NCI-H2081 treated with DMSO at 0.1 percent for 48 hours (cell line): ENCODE measurements at regions not wholly inside any gene's neighbourhood (a gene's known extent, or its start where the extent isn't known, plus 50 kb on each side); places are given as distances from the start of the nearest gene placed in this dataset.
"Not testable (repeated sequence)": the region's sequence is repeated elsewhere in the genome, so short reads cannot be mapped to it uniquely, and the experiment has no call there.

ENCODE experiments used
- DNase-seq: peaks from one replicate; lab custom pipeline; 2025; lab: John Stamatoyannopoulos, UW

DNA sequence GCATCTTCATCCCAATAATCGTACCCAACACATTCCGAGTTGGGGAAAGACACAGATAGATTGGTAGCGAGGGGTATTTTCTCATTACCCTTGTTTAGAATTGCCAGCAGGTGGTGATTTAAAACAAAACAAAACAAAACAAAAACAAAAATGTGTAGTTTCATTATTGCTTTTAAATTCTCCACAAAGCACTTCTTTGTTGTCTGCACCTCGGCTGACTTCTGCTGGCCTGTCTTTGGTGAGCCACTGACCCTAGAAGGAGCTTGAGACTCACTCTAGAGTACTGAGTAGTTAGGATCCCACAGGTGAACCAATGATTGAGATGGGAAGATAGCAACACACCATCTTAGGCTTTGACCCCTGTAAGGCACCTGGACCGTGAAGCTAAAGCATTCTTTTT, 105.4 kb upstream of the BET1 start:
- no peak for DNase-seq

DNA sequence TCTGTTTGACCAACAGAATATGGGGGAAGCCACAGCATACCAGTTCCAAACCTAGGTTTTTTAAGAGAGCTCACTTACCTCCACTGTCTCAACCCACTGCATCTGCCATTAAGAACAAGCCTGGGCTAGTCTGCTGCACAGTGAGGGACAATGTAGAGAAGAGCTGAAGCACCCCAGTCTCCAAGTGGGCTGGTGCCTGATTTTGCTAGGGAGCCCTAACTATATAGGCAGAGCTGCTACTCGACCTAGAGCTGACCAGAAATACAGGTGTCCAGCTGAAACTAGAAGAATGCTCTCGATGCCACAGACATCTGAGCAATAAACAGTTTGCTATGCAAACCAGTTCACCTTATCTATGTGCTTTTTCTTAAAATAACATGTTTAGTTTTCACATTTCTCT, 106.9 kb upstream of the BET1 start:
- no peak for DNase-seq

DNA sequence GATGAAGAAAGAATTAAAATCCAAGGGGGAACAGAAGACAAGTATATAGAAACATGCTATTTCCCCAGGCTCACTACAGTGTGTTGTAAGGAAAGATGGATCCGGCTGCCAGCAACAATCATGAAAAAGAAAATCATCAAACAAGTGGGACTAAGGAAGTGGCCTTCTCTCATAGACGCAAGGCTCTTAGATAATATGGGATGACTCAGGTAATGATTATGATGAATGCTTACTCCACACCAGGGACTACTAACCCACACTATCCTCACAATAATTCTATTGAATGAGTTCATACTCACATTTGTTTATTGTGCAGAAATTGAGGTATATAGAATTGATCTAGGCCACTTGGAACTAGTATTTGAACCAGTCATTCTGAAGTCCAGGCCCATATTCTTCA, 111.2 kb upstream of the BET1 start:
- no peak for DNase-seq

DNA sequence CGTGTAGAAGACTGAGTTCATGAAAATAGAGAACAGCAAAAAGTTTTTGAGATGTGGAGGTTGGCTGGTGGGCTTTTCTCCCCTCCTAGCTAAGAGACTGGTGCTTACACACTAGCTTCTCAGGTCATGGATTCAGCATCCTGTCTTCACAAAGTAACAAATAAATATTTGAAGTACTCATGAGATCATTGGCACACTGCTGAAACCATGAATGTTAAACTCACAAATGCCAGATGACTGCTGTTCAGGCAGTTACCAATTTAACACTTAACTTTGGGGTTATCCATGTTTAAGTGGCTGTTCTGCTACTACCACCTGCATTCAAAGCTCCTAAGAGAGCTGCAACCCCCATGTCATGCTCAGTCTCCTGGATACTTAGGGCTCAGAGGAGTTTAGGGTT, 119.0 kb upstream of the BET1 start:
- no peak for DNase-seq

DNA sequence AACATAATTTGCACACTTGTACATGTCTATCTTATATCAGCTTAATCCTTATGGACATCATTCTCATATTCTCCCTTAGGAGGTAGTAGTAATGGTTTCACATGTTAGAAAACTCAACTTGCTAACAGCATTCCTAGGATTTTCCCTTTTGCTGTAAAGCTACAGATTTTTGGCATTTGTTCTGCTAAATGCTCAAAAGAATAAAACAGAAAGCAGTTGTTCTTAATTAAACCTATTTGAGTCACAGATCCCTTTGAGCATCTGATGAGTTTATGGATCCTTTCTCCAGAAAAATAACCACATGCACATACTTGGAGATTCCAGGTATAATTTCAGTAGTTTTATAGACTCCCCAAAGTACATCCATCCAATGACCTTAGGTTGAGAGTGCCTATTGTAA, 122.9 kb upstream of the BET1 start:
- no peak for DNase-seq

DNA sequence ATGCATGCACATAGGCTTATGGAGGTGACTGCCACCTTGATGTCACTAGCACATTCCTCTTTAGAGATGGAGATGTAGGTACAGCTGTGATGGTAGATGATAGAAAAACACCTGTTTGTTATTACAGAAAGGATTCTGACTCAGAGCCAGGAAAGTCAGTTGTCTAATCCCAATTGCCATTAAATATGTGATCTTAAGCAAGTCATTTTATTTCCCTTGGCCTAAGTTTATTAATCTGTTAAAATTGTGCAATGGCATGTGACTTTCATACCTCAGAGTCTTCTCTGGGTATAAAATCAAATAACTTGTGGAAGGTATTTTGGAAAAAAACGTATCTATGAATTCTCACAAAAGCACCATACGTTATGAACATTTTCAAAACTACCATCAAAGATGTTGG, 123.9 kb upstream of the BET1 start:
- no peak for DNase-seq

DNA sequence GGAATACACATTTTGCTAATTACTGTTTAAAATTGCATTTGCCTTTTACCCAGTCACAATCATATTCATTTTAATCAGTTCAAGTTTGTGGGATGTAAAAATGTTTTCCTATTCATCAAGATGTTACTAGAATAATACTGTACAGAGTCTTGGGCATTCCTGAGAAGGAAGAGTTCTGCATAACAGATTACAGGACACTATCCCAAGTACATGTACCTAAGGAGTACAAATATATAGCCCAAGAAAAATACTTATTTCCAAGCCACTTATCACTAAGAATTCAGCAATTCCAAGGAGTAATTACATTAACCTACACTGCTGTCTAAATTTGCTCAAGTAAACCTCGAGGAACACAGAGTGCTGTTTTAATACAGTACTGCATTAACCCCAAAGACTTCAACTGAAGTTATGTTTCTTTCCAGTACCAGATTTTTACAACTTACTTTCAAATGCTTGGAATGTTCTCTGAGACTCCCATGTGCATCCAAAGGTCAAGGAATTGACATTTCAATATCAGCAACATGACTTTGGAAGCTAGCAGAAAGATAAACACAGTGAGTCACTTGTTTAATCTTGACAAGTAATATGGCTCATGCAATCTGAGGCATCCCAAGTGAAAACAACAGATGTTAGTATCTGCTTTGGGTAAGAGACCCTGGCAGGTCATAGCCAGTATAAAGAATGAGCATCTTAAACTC, 125.4 kb upstream of the BET1 start:
- no peak for DNase-seq

DNA sequence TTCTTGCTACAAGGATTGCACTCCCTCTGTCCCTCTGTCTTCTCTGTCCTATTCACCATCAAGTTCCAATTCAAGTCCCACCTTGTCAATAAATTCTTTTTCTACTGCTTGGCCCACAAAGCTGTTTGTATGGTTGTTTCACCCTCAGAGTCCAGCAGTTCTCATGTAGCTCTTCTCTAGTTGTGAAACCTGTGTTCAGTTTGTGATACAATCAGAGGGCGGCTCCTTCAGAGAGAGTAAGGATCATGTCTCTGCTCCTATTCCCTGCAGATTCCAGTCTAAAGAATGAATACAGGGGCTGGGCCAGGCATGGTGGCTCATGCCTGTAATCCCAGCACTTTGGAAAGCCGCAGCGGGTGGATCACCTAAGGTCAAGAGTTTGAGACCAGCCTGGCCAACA, 126.6 kb upstream of the BET1 start:
- DNase-seq: no peak

DNA sequence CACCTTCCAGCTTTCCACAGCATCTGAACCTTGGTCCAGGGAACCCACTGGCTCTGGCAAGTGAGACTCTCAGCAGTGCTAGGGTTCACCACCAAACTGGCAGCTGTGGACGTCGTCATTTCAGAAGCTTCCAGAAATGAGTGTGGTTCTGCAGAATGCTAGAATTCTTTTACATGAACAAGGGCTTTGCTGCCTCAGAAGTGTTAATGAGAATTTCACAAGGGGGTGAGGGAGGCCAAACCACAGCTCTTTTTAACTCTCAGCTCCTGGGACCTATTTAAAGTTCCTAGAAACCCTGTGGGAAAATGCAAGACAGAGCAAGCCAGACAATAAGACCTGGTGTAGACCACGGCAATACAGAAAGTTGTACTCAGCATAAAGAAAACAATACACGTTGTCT, 129.3 kb upstream of the BET1 start:
- DNase-seq: no peak

DNA sequence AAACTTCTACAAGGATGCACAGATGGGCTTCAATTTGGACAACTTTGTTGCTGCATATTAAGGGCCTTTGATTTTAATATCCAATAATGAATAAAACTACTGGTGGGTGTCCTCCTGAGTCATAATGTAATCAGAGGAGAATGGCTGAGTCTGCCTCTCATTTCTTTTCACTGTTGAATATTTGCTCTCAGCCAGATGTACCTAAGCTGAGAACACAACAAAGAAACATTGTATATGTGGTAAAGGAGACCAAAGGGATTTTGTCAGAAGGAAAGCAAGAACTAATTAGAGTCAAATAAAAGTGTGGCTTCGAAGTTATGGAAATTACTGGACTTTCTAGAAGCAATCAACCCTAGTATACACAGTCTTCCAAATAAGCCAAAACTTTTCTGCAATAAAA, 131.0 kb upstream of the BET1 start:
- no peak for DNase-seq

DNA sequence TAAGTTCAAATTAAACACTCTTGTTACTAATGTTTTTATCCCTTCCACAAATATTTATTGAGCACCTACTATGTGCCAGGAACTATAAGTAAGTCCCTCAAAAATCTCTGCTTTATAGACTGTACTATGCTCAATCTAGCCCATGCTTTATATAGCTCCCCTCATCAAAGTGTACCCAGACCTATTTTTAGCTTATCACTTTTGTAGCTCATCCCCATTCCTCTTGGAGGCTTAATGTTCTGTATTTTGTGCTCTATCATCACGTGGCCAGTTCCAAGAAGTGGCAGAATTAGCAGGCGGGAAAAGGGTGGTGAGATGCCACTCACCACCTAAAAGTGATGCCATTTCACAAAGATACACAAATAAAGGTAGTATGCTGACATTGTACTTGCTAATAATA, 138.1 kb upstream of the BET1 start:
- no peak for DNase-seq

DNA sequence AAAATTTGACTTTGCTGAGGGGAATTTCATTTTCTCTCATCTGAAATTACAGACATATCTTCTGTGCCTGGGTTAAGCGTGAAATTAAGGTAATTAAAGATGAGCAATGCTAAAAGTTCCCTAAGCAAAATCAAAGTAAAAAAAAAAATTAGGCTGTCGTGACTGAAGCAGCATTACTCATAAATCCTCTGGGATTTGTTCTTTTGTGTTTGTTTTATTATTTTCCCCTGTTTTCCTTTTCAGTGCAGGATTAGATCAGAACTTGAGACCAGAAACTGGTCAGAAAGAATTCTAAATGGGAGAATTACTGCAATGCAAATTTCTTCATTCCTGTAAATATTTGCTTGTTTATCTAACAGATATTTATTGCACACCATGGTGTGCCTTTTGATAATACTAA, 141.4 kb upstream of the BET1 start:
- DNase-seq: no peak

DNA sequence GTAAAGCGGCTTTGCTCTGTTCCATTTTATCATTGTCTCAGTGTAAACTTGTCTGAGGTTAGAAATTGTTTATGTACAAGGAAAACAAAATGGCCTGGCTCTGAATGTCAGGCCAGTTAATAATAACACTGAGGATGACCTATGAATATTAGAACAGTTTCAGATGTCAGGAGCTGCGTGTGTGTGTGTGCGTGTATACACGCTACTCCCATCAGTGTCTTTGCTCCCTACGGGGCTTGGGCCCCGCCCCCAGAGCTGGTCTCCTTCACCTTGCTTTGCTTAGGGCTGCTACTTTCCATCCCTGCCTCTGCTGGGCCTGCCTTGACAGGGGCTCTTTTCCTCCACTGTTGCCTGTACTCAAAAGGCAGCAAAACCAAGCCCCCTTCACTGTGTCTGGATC, 142.3 kb upstream of the BET1 start:
- DNase-seq: no peak

DNA sequence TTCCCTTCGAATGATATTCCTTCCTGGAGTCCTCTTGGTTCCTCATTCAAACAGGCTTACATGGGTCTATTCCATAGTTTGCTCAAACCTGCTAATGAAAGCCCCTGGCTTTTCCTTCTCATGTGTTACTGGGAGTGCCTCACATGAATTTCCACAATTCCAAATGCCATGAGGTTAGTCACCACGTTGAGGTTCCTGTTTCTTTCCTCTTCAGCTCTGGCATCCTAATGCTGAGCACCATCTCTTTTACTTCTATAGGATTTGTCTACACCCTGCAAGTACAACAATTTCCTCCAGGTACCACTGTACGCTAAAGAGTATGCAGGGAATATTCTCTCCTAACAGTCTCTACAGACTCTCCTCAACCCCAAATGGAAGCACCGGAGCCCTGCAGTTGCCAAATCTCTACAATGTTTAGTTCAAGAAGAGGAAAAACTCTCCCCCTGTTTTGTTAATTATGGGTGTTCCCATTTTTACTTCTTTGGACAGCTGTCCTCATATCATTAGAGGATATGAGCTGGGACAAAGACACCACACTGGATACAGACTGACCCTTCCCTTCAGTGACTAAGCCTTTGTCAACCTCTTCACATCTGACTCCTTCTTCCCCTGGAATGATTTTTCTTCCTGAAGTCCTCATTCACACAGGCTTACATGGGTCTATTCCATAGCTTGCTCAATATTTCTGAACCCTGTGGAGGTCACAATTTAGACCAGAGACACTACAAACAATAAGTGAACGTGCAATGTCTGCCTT, 145.8 kb upstream of the BET1 start:
- DNase-seq: no peak

DNA sequence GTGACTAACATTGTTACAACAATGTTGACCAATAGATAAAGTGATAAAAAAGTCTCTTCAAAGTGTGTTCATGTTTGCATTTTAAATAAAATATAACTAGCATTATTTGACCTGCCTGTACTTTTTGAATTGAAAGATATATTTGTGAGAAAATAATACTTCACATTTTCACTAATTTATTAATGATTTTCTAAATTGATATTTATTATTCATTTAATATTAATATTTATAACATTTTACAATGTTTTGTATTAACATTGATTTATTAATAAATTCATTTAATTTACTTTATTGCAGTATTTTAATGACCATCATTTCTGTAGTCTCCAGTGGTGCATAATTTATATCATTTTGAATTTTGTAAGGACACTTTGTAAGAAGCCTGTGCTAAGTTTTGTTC, 150.0 kb upstream of the BET1 start:
- no peak for DNase-seq

DNA sequence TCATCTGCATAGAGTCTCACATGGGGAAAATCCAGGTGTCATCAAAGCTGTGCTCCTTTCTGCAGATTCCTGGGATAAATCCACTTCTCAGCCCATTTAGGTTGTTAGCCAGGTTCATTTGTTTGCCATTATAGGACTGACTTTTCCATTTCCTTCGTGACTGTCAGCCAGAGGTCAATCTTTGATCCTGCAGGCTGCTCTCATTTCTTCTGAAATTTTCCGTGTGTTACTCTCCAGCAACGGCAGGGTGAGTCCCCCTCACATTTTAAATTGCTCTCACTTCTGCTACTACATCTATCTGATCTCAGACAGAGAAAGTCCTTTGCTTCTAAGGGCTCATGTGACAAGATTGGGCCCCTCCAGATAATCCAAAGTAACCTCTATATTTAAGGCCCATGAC, 150.7 kb upstream of the BET1 start:
- DNase-seq: no peak

DNA sequence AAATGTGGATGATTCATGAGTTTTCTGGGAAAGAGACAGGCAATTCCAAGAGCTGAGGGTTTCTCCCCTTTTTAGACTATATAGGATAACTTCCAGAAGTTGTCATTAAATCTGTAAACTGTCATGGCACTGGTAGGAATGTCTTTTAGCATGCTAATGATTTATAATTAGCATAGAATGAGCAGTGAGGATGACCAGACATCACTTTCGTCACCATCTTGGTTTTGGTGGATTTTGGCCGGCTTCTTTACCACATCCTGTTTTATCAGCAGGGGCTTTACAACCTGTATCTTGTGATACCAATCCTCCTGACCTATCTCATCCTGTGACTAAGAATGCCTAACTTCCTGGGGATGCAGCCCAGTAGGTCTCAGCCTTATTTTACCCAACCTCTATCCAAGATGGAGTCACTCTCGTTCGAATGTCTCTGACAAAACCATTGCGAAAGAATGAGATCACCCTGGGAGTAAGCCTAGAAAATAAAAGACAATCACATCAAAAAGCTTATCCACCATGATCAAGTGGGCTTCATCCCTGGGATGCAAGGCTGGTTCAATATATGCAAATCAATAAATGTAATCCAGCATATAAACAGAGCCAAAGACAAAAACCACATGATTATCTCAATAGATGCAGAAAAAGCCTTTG, 153.6 kb upstream of the BET1 start:
- DNase-seq: not testable (repeated sequence)

DNA sequence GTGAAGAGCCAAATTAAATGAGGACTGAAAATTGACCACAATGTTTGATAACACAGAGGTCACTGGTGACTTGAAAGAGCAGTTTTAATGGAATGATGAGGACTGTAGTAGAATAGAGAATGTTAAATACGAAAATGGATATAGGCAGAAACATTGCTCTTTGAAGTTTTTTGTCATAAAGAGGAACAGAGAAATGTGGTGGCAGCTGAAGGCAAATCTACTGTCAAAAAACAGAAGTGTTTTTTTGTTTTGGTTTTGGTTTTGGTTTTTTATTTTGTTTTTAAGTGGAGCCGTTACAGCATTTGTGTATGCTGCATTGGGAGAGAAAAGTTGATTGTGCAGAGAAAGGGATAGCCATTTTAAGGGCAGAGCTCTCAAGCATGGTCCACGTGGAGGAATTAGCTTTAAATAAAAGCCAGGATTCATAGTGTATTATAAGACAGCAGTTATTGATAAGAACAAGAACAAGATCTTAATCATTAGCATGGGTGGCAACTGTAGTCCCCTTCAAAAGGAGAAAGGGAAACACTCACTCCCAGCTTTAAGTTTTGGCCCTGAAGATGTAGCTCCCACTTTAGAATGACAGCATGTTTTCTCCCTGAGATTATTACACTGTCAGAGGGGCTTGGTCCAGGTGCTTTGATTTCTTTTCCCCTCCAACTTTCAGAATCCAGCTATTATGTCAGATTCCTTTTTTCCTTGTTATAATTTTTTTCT, 156.7 kb upstream of the BET1 start:
- DNase-seq: no peak

DNA sequence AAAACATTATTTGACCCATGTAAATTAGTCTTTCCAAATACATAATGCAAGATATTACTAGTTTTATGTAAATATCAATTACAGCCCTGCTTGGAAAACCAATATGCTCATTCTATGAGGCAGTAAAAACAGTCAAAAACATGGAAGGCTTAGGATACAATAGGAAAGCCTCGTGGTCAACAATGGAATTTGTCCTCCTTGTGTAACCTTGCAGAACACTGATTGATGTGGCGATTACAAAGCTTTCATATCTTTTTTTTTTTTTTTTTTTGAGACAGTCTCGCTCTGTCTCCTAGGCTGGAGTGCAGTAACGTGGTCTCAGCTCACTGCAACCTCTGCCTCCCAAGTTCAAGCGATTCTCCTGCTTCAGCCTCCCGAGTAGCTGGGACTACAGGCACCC, 157.3 kb upstream of the BET1 start:
- no peak for DNase-seq

DNA sequence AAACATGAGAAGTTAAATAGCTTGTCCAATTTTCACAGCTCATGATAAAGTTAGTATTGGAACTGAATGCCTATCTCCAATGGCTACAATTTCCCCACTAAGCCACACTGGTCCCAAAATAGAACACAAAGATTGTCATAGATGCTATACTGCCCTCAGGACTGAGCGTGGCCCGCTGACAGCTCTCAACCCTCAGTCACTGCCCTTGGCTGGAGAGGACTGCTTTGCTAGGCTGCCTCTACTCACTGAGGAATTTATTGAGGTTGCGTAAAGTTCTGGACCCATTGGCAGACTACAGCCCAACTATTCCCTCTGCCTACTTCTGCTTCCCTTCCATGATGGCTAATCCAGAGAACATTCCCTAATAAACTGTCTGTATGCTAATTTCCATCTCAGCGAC, 165.5 kb upstream of the BET1 start:
- DNase-seq: no peak

DNA sequence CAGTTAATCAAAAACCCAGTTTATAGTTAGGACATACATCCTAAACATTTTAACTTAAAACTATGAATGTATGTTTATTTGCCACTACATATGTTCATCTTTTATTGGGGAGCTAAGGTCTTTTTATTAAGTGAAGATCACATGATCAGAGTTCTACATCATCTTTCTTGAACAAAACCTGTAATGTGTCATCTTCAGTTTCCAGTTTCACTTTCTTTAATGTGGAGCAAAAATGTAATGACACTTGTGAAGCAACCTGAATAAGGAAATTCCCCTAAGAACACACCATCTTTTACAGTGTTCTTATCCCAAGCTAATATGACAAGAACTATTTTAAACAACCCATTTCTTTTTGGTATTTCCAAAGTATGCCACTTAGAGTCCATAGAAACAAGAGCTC, 166.7 kb upstream of the BET1 start:
- DNase-seq: no peak

DNA sequence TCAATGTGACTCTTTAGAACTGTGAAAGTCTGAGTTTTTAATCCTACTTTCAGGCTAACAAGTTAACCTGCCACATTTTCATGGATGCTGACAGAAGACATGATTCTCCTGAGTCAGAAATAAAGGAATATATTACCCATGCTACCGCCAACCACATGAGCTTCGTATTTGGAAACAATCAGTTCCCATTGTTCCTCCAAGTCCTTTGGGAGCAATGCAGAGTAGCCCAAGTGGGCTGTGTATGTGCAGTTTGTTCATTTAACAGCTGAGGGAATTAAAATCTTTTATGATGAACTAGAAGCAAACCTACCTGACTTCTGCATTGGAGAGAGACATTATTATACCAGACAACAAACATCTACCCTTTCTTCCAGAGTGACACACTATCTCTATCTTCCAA, 169.3 kb upstream of the BET1 start:
- no peak for DNase-seq

DNA sequence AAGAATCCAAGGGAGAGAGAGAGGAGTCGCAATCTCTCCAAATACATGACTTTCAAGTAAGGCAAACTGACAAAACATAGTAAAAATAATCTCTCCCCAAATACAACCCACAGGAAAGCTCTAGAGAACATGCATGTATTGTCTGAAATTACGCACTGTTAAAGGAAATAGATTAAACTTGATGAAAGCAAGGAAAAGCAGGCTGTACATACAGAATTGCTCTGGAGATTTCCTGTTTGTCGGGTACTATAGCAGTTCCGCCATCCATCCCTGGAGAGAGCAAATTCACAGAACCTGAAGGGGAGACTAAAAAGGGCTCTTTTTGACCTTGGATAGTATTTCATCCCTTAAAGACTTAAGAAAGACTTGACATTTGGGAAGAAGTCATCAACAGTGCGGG, 170.2 kb upstream of the BET1 start:
- no peak for DNase-seq
